HG03378 (cell line): ENCODE measurements at regions not wholly inside any gene's neighbourhood (a gene's known extent, or its start where the extent isn't known, plus 50 kb on each side); places are given as distances from the start of the nearest gene placed in this dataset.
"Not testable (repeated sequence)": the region's sequence is repeated elsewhere in the genome, so short reads cannot be mapped to it uniquely, and the experiment has no call there.

Experiments used
- ATAC-seq: cut with Tn5 transposase; IDR thresholded peaks from one replicate; pipeline ENCODE4 v1.9.1; 2021; ENCODE audit warnings: mild to moderate bottlenecking, moderate library complexity; ENCODE audit not compliant: unreplicated experiment

GRCh38 chr13:88656751-88657150 lies 985.6 kb downstream of the SLITRK5 start:
- ATAC-seq: no peak

- ATAC-seq: no peak
These were observed 999.3 kb downstream of the SLITRK5 start for GRCh38 chr13:88670509-88670908.

DNA sequence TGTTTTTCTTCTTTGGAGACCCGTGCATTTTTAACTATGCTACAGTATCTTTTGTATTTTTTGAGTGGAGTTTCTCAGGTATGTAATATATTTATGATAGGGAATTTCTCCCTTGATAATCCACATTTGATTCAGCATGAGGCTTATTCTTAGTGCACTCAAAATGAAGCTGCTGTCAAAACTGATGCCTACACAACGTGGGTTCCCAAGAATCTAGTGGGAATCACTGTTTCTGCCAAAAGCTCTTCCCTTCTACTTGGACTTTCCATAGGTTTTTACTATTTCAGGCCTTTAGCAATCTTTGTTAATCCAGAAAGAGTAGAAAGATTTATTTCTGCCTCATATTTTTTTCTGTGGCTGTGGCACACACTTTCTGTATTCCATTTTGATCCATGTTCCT lies 1003.7 kb downstream of the SLITRK5 start:
- ATAC-seq: no peak

DNA sequence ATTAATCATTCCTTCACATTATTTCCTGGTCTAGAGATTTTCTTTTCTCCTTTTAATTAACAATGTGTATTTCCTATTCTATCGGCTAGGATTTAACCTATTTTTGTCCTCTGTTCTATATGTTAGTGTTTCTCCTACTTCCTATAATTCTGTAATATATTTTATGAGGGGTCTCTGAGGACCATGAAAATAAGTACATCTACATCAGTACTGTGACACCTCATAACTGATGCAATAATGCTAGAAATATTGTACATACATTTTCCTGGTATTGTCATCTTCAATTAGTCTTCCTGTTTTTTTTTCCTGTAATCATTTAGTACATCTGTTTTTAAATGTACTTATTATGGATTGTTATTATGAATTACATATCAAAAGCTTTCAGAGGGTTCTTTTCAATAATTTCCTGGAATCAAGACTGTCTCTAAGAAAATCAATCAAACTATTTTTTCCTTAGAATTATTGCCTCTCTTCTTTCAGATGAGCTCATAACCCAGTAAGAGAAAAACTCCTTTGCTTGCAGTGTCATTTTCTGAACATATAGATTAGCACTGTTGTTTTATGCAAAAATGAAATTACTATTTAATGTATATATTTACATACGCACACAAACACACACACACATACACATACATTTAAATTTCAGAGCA lies 1004.3 kb downstream of the SLITRK5 start:
- no peak for ATAC-seq

GRCh38 chr13:88676016-88676415 lies 1004.8 kb downstream of the SLITRK5 start:
- ATAC-seq: no peak

GRCh38 chr13:88685459-88685858 lies 1014.3 kb downstream of the SLITRK5 start:
- no peak for ATAC-seq

GRCh38 chr13:88701551-88701950 lies 1030.4 kb downstream of the SLITRK5 start:
- no peak for ATAC-seq

GRCh38 chr13:88704600-88705275 lies 1033.6 kb downstream of the SLITRK5 start:
- ATAC-seq: no peak

- ATAC-seq: no peak
These were observed 1036.5 kb downstream of the SLITRK5 start for GRCh38 chr13:88707646-88708045.

GRCh38 chr13:88717946-88718345 lies 1046.8 kb downstream of the SLITRK5 start:
- ATAC-seq: no peak

DNA sequence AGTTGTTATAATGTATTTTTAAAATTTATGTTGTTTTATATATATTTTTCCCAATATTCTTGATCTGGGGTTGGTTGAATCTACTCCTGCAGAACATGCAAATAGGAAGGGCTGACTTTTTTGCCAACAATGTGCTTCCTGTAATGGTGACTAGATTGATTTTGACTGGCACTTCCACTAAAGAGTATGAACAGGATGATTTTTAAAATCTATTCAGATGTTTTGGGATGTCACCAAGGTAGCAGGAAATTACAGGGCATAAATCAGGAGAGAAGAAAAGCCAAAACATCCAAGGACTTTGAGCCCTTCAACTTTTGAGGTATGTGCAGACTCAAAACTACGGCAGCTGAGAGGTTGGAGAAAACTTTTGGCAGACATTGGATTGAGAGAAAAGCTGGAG lies 1047.6 kb downstream of the SLITRK5 start:
- no peak for ATAC-seq

DNA sequence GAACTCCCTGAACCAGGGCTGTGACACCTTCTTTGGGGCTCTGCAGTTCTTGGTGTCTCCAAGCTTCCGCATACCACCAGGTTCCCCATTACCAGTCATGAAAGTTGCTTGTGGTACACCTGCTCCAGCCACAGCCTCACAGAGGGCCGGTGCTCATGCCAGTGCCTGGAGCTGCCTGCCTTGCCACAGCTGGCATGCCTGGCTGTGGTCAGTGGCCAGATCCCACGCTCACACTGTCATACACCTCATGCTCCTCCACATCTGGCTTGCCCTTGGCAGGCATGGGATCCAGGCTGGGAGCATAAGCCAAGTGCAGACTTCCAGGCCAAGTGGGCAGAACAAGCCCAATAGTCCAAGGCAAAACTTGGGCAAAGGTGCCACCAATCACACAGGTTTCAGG lies 1054.9 kb downstream of the SLITRK5 start:
- ATAC-seq: no peak

GRCh38 chr13:88727236-88727635 lies 1056.1 kb downstream of the SLITRK5 start:
- not testable (repeated sequence) for ATAC-seq

GRCh38 chr13:88729605-88730004 lies 1058.4 kb downstream of the SLITRK5 start:
- ATAC-seq: no peak

GRCh38 chr13:88736026-88736425 lies 1064.9 kb downstream of the SLITRK5 start:
- ATAC-seq: no peak

DNA sequence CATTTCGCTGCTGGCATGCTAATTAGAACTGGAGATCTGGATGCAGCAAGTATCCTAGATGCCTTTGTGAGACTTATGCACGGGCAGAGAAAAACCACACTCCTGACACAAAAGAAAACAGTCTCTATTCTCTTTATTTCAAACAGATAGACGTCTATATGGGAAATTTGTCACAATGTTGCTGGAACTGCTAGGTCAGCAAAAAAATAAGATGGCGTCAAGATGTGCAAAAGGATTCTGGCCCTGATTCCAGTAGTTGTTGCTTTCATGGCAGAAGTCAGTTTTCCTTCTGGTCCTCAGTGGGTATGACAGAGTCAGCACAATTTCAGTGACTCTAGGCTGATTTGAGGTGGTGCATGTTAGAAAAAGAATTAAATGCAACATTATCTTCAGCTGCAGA lies 1068.0 kb downstream of the SLITRK5 start:
- no peak for ATAC-seq

GRCh38 chr13:88744289-88744688 lies 1073.1 kb downstream of the SLITRK5 start:
- no peak for ATAC-seq

- ATAC-seq: no peak
These were observed 1073.8 kb downstream of the SLITRK5 start for GRCh38 chr13:88745011-88745410.

DNA sequence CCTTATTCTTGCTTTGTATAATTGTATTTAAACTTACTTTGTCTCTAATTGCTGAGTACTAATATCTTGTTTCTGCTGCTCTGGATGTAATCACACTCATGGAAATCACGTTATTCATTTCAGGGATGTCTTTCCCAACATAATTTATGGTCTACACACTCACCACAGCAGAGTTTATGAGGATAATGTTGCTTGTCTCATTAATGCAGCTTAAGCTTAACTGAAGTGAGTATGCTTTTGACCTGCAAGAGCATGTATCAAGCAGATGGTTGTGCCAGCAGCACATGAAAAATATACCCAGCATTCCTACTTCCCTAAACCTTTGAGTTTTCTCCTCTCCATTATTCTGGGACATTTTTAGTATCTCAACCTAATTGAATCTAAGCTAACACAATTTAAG lies 1080.9 kb downstream of the SLITRK5 start:
- ATAC-seq: no peak

DNA sequence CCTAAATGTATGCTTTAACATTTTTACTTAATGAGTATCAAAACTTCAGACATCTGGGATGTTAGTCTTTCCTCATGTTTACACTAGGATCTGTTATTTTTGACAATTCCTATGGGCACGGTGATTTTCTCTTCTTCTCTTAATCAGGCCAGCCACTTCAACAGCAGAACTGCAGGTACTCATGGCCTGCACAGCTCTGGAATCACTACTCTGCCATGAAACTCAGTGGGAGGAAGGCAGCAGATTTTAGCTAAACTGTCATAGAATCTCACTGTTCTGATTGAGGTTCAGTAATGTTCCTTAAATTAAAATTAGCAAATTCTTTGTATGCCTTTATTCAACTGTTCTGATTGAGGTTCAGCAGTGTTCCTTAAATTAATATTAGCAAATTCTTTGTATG lies 1083.0 kb downstream of the SLITRK5 start:
- ATAC-seq: no peak

DNA sequence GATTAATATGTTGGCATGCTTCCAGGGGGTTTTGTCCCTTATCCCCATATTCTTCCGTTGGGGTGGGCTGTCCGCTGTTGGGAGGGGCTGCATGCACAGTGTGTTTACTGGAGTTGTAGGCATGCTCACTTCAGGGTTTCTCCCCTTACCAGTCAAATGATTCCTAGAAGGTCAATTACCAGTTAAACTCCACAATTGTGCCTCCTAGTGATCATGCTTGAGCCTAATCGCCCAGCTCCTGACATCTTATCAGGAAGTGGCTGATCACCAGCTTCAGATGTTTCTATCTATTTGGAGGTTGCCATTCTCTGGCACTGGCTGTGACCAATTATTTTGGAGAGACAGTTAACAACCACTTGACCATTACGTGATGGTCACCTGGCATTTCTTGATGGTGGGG lies 1090.0 kb downstream of the SLITRK5 start:
- ATAC-seq: no peak

DNA sequence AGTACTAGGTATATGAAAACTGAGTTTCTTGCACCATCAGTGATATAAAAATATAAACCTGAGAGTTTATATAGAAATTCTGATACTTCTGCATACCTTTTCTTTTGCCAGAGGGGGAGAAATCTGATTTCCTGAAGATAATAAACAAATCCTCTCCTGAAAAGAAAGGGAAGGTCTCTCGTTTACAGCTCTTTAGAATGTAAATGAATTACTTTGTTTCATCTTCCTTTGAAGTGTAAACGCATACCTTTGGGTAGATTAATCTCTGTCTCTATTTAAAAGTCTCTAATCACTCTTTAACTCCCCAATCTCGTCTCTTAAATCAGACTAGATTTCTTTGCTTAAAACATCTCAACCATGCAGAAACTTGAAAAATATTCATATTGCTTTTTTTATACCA lies 1092.9 kb downstream of the SLITRK5 start:
- ATAC-seq: no peak

DNA sequence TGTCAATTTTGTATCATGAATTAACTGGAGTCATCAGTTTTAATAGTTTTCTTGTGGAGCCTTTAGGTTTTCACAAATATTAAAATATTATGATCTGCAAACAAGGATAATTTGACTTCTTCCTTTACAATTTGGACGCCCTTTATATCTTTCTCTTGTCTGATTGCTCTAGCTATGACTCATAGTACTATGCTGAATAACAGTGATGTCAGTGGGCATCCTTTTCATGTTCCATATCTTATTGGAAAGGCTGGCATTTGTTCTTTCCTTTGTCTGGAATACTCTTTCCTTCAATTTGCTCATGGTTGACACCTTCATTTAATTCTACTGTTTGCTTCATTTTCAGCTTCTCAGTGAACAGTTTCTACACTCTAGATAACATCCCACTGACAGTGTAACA lies 1129.3 kb downstream of the SLITRK5 start:
- ATAC-seq: no peak
